ENCODE measurements at regions not wholly inside any gene's neighbourhood (a gene's known extent, or its start where the extent isn't known, plus 50 kb on each side); places are given as distances from the start of the nearest gene placed in this dataset.

GRCh38 chr3:164732166-164732565, 346.1 kb downstream of the SI start:
- TF ChIP-seq GATA2 (IDR thresholded peaks at IDR 0.05; ENCODE audit: low read depth, low read length): no peak
- no peak for TF ChIP-seq GATA3 (IDR thresholded peaks at IDR 0.05; ENCODE audit: low read depth, low read length)

Measured in SH-SY5Y (cell line).